BJ (cell line): ENCODE measurements at regions not wholly inside any gene's neighbourhood (a gene's known extent, or its start where the extent isn't known, plus 50 kb on each side); places are given as distances from the start of the nearest gene placed in this dataset.
"Not testable (repeated sequence)": the region's sequence is repeated elsewhere in the genome, so short reads cannot be mapped to it uniquely, and the experiment has no call there.

ENCODE experiments used
- CTCF ChIA-PET: fragments of 350-600 bp; formaldehyde crosslinking; extraction: SDS; loops from one replicate; lab custom pipeline; 2021; ENCODE audit warnings: antibody characterized with exemption, inconsistent platforms; lab: Yijun Ruan, JAX
- POLR2A ChIA-PET: fragments of 300-600 bp; sonication (Branson Sonifier 250); formaldehyde crosslinking; extraction: SDS; loops from one replicate; lab custom pipeline; 2021; ENCODE audit warnings: antibody characterized with exemption; lab: Charles Lee
- DNase-seq: peaks from one replicate; pipeline ENCODE4 v3.0.0-alpha.2; 2011; ENCODE audit warnings: low read depth
- H3K27me3 ChIP-seq: 2 replicates; pipeline ENCODE4 v1.6.0; 2011; ENCODE audit warnings: low read length; ENCODE audit not compliant: control insufficient read depth, insufficient read depth
- H3K36me3 ChIP-seq: 2 replicates; pipeline ENCODE4 v1.5.1; 2011; ENCODE audit warnings: low read length; ENCODE audit not compliant: control insufficient read depth, insufficient read depth
- H3K4me3 ChIP-seq: 2 replicates; pipeline ENCODE4 v1.5.1; 2011; ENCODE audit warnings: low read depth, mild to moderate bottlenecking, control low read depth, low read length
- CTCF ChIP-seq: IDR thresholded peaks from 2 replicates; pipeline ENCODE4 v1.5.1; 2011; ENCODE audit warnings: low read depth, mild to moderate bottlenecking, control low read depth, inconsistent platforms, low read length, moderate library complexity; ENCODE audit not compliant: insufficient read depth

- Histone ChIP-seq H3K27me3 (peaks cover 1% of the 10 kb centered on the region; the same call in 1 of the 2 replicates), H3K36me3 (no peaks in the 10 kb centered on the region), H3K4me3 (no peak overlapping the region)
- CTCF ChIA-PET, result interaction anchor here (0.6 kb wide), 1 partner anchor 560 kb away, joined by 3 read pairs; no protein-coding TSS in a partner anchor
- no peak for DNase-seq
- no peak for TF ChIP-seq CTCF
- POLR2A ChIA-PET, result no interaction called here
Measured at GRCh38 chr2:175256806-175257585, 75.5 kb upstream of the ATP5MC3 start.

- CTCF ChIA-PET, H3K36me3 ChIP-seq, DNase-seq, H3K4me3 ChIP-seq, H3K27me3 ChIP-seq, POLR2A ChIA-PET: not testable (repeated sequence)
Measured at GRCh38 chr2:175256391-175256790, 74.9 kb upstream of the ATP5MC3 start.

- POLR2A ChIA-PET, result no interaction called here
- DNase-seq, result no peak
Measured at GRCh38 chr2:175253871-175254270, 72.4 kb upstream of the ATP5MC3 start.

GRCh38 chr2:175251425-175252041 is 70.0 kb upstream of the ATP5MC3 start:
- peaks cover 7% of the 10 kb centered on the region for H3K27me3 ChIP-seq
- DNase-seq, result no peak
- TF ChIP-seq CTCF, result peak; percentile 68
- POLR2A ChIA-PET, result interaction anchor here (0.7 kb wide), 1 partner anchor 62 kb away, joined by 3 read pairs; no protein-coding TSS in a partner anchor
- no peak overlapping the region for H3K4me3 ChIP-seq
- CTCF ChIA-PET, result interaction anchor here (0.7 to 6.3 kb wide), 22 partner anchors 10 to 853 kb away, joined by 3 to 39 read pairs (median 4); no protein-coding TSS in a partner anchor
- H3K36me3 ChIP-seq, result no peaks in the 10 kb centered on the region

More at GRCh38 chr2:175253871-175254270, 72.4 kb upstream of the ATP5MC3 start:
- no peak for TF ChIP-seq CTCF
- no peak overlapping the region for H3K4me3 ChIP-seq
- H3K27me3 ChIP-seq, result peaks cover 1% of the 10 kb centered on the region; the same call in 1 of the 2 replicates
- no peaks in the 10 kb centered on the region for H3K36me3 ChIP-seq
- CTCF ChIA-PET, result interaction anchor here (0.7 to 6.3 kb wide), 3 partner anchors 8 to 850 kb away, joined by 3 to 36 read pairs (median 7); no protein-coding TSS in a partner anchor

GRCh38 chr2:175247159-175247558 is 65.6 kb upstream of the ATP5MC3 start:
- H3K27me3 ChIP-seq, result peaks cover 5% of the 10 kb centered on the region
- CTCF ChIA-PET, result interaction anchor here (1.4 kb wide), 1 partner anchor 43 kb away, joined by 4 read pairs; no protein-coding TSS in a partner anchor
- no peaks in the 10 kb centered on the region for H3K36me3 ChIP-seq
- POLR2A ChIA-PET, result no interaction called here
- TF ChIP-seq CTCF, result no peak
- DNase-seq, result no peak
- no peak overlapping the region for H3K4me3 ChIP-seq
